SK-N-SH (cell line): ENCODE measurements at regions not wholly inside any gene's neighbourhood (a gene's known extent, or its start where the extent isn't known, plus 50 kb on each side); places are given as distances from the start of the nearest gene placed in this dataset.

Experiments used
- CTCF ChIA-PET: fragments of 300-600, 350-600 bp; formaldehyde crosslinking; extraction: SDS; loops from one replicate; lab custom pipeline; 2021; lab: Yijun Ruan, JAX
- POLR2A ChIA-PET: fragments of 350-600 bp; sonication (Branson Sonifier 250); formaldehyde crosslinking; extraction: SDS; loops from one replicate; lab custom pipeline; 2020; ENCODE audit warnings: antibody characterized with exemption, inconsistent platforms; lab: Yijun Ruan, JAX
- DNase-seq: peaks from one replicate; pipeline ENCODE4 v3.0.0; 2012
- H2AFZ ChIP-seq: fragments of 200-600 bp; sonication (generic); 2 replicates; pipeline ENCODE4 v1.8.1; 2016; ENCODE audit warnings: antibody characterized with exemption, mild to moderate bottlenecking, low read depth
- H3F3A ChIP-seq: fragments of 200-600 bp; sonication (generic); replicated peaks from 2 replicates; pipeline ENCODE3; 2016; ENCODE audit warnings: antibody characterized with exemption, mild to moderate bottlenecking; ENCODE audit not compliant: insufficient read depth
- H3K27ac ChIP-seq, 2 experiments: fragments of 200-500 bp in 1 of 2; fragments of 200-600 bp in 1 of 2; sonication (Bioruptor generic) in 1 of 2; sonication (generic), shearing (Covaris generic) in 1 of 2; 2 replicates each; pipeline versions ENCODE4 v1.5.1 to v1.6.1; 2014 to 2016; ENCODE audit warnings: low read depth in 2 of 2, inconsistent platforms in 1 of 2, low read length in 1 of 2, mild to moderate bottlenecking in 1 of 2, mixed read lengths in 1 of 2
- H3K27me3 ChIP-seq: fragments of 200-600 bp; sonication (generic), shearing (Covaris generic); 2 replicates; pipeline ENCODE4 v1.6.1; 2016; ENCODE audit warnings: mixed run types; ENCODE audit not compliant: insufficient read depth
- H3K36me3 ChIP-seq, 2 experiments: fragments of 200-500 bp in 1 of 2; fragments of 200-600 bp in 1 of 2; sonication (Bioruptor generic) in 1 of 2; sonication (generic) in 1 of 2; replicated peaks in 1 of 2; 2 replicates each; pipeline versions ENCODE3 to v1.5.1; 2014 to 2016; ENCODE audit warnings: low read length in 1 of 2, mild to moderate bottlenecking in 1 of 2; ENCODE audit not compliant: insufficient read depth in 2 of 2, control insufficient read depth in 1 of 2
- H3K4me1 ChIP-seq, 2 experiments: fragments of 200-500 bp in 1 of 2; fragments of 200-600 bp in 1 of 2; sonication (Bioruptor generic) in 1 of 2; sonication (generic), shearing (Covaris generic) in 1 of 2; 2 replicates each; pipeline versions ENCODE4 v1.5.1 to v1.6.1; 2014 to 2016; ENCODE audit warnings: low read depth in 1 of 2, low read length in 1 of 2, mixed run types in 1 of 2; ENCODE audit not compliant: insufficient read depth in 2 of 2, control insufficient read depth in 1 of 2
- H3K4me2 ChIP-seq: fragments of 200-600 bp; sonication (generic), shearing (Covaris generic); 2 replicates; pipeline ENCODE4 v1.6.1; 2017; ENCODE audit warnings: mixed run types
- H3K4me3 ChIP-seq, 2 experiments: fragments of 200-500 bp in 1 of 2; fragments of 200-600 bp in 1 of 2; sonication (Bioruptor generic) in 1 of 2; sonication (generic), shearing (Covaris generic) in 1 of 2; 2 replicates each; pipeline versions ENCODE4 v1.5.1 to v1.8.1; 2014 to 2016; ENCODE audit warnings: low read depth in 2 of 2, inconsistent platforms in 1 of 2, low read length in 1 of 2, mild to moderate bottlenecking in 1 of 2, mixed read lengths in 1 of 2, moderate library complexity in 1 of 2
- H3K79me2 ChIP-seq: fragments of 200-600 bp; sonication (generic); 2 replicates; pipeline ENCODE4 v1.8.1; 2017; ENCODE audit warnings: mild to moderate bottlenecking; ENCODE audit not compliant: insufficient read depth
- H3K9ac ChIP-seq: fragments of 200-600 bp; sonication (generic); 2 replicates; pipeline ENCODE4 v1.6.1; 2017; ENCODE audit warnings: mixed run types
- H3K9me2 ChIP-seq: fragments of 200-600 bp; sonication (generic); 2 replicates; pipeline ENCODE4 v1.6.1; 2017; ENCODE audit warnings: mixed run types
- H3K9me3 ChIP-seq: fragments of 200-600 bp; sonication (generic); 2 replicates; pipeline ENCODE4 v1.6.1; 2017; ENCODE audit warnings: mixed run types, mild to moderate bottlenecking, moderate library complexity
- H4K20me1 ChIP-seq: fragments of 200-600 bp; sonication (generic); 2 replicates; pipeline ENCODE4 v1.6.1; 2017; ENCODE audit warnings: mild to moderate bottlenecking, mixed run types; ENCODE audit not compliant: insufficient read depth
- EP300 ChIP-seq, 2 experiments: IDR thresholded peaks; 2 replicates each; pipeline versions ENCODE4 v1.4.0 to v1.6.1; 2012; ENCODE audit warnings: borderline replicate concordance in 1 of 2, low read depth in 1 of 2, low read length in 1 of 2
- EZH2phosphoT487 ChIP-seq: fragments of 200-600 bp; sonication (generic); IDR thresholded peaks from 2 replicates; pipeline ENCODE4 v1.6.1; 2017; ENCODE audit warnings: low read depth, mixed run types, mild to moderate bottlenecking, antibody characterized with exemption, moderate library complexity, borderline replicate concordance
- FOXJ3 ChIP-seq: sonication (generic); formaldehyde crosslinking; IDR thresholded peaks from 2 replicates; pipeline ENCODE4 v1.5.1; 2020; ENCODE audit warnings: mild to moderate bottlenecking, missing genetic modification reagents
- FOXM1 ChIP-seq: IDR thresholded peaks from 2 replicates; pipeline ENCODE4 v1.4.0; 2012; ENCODE audit warnings: low read depth, mild to moderate bottlenecking
- GABPA ChIP-seq: IDR thresholded peaks from 2 replicates; pipeline ENCODE4 v1.4.0; 2012; ENCODE audit warnings: low read depth, mild to moderate bottlenecking
- GATA2 ChIP-seq: sonication (generic); formaldehyde crosslinking; IDR thresholded peaks from 2 replicates; pipeline ENCODE4 v1.5.0; 2020; ENCODE audit warnings: mild to moderate bottlenecking, missing genetic modification reagents
- IRF3 ChIP-seq: fragments of 150-350 bp; IDR thresholded peaks from 2 replicates; pipeline ENCODE4 v1.6.1; 2016; ENCODE audit warnings: mild to moderate bottlenecking, low read depth, low read length
- MEF2A ChIP-seq: IDR thresholded peaks from 2 replicates; pipeline ENCODE4 v1.4.0; 2012; ENCODE audit warnings: low read depth, borderline replicate concordance
- MXI1 ChIP-seq: IDR thresholded peaks from 2 replicates; pipeline ENCODE4 v1.6.1; 2012; ENCODE audit warnings: mild to moderate bottlenecking, low read depth, low read length, improper control_type of control experiment
- NRF1 ChIP-seq: IDR thresholded peaks from 2 replicates; pipeline ENCODE4 v1.6.1; 2012; ENCODE audit warnings: low read depth, mild to moderate bottlenecking, low read length
- RAD21 ChIP-seq: IDR thresholded peaks from 2 replicates; pipeline ENCODE4 v1.6.1; 2012; ENCODE audit warnings: mild to moderate bottlenecking, low read length
- REST ChIP-seq: IDR thresholded peaks from 2 replicates; pipeline ENCODE4 v1.6.1; 2012; ENCODE audit warnings: mild to moderate bottlenecking, low read depth, low read length, moderate library complexity
- USF1 ChIP-seq: IDR thresholded peaks from 2 replicates; pipeline ENCODE4 v1.4.0; 2012; ENCODE audit warnings: low read depth, borderline replicate concordance
- USF2 ChIP-seq: fragments of 150-350 bp; IDR thresholded peaks from 2 replicates; pipeline ENCODE4 v1.6.1; 2017; ENCODE audit warnings: antibody characterized with exemption, low read length, low read depth, borderline replicate concordance
- YY1 ChIP-seq: IDR thresholded peaks from 2 replicates; pipeline ENCODE4 v1.4.0; 2012; ENCODE audit warnings: low read depth, mild to moderate bottlenecking
- WGBS: methylation state at CpG from one replicate; pipeline ENCODE4 v1.1.6; 2017; ENCODE audit warnings: low lambda C conversion rate; 5-methylcytosine and 5-hydroxymethylcytosine counted together

GRCh38 chr3:59189939-59190338 lies 140.1 kb upstream of the CFAP20DC start (continued):
- TF ChIP-seq IRF3 (no peak), FOXM1 (no peak), REST (no peak), MXI1 (no peak), RAD21 (no peak), EZH2phosphoT487 (no peak)

GRCh38 chr3:59189526-59189925 lies 139.7 kb upstream of the CFAP20DC start:
- CTCF ChIA-PET, result no interaction called here

GRCh38 chr3:59186725-59187124 lies 136.9 kb upstream of the CFAP20DC start:
- TF ChIP-seq USF2 (no peak), NRF1 (no peak), EP300 (IDR thresholded peaks at IDR 0.05; ENCODE audit: borderline replicate concordance in 1 of 2, low read depth in 1 of 2, low read length in 1 of 2) (no peak), RAD21 (no peak), USF1 (no peak), MEF2A (no peak), YY1 (no peak)
- H3K27ac ChIP-seq, result no peak overlapping the region; a peak in 1 of 4 replicates
- no peaks in the 10 kb centered on the region for H3K79me2 ChIP-seq
- CTCF ChIA-PET, result no interaction called here
- H3K9ac ChIP-seq, result no peak overlapping the region
- no peaks in the 10 kb centered on the region for H3F3A ChIP-seq
- no peak overlapping the region for H2AFZ ChIP-seq
- H4K20me1 ChIP-seq, result no peaks in the 10 kb centered on the region
- POLR2A ChIA-PET, result no interaction called here
- no peaks in the 10 kb centered on the region for H3K9me3 ChIP-seq
- WGBS, result 83% methylated on average over 1 of the region's 1 CpG
- H3K4me3 ChIP-seq, result no peak overlapping the region
- no peak for DNase-seq
- H3K4me2 ChIP-seq, result no peak overlapping the region
- H3K36me3 ChIP-seq, result no peaks in the 10 kb centered on the region
- no peaks in the 10 kb centered on the region for H3K4me1 ChIP-seq
- no peaks in the 10 kb centered on the region for H3K27me3 ChIP-seq
- no peaks in the 10 kb centered on the region for H3K9me2 ChIP-seq

More at GRCh38 chr3:59189526-59189925, 139.7 kb upstream of the CFAP20DC start:
- H3K36me3 ChIP-seq, result no peaks in the 10 kb centered on the region
- H3K27me3 ChIP-seq, result no peaks in the 10 kb centered on the region
- no peaks in the 10 kb centered on the region for H3K9me3 ChIP-seq
- H3K27ac ChIP-seq, result no peak overlapping the region
- no peak for TF ChIP-seq FOXJ3 (CRISPR knock-in tag)
- TF ChIP-seq MXI1, result no peak
- TF ChIP-seq GATA2, result no peak
- TF ChIP-seq USF1, result no peak
- no peak for TF ChIP-seq GABPA
- DNase-seq, result no peak
- no peaks in the 10 kb centered on the region for H4K20me1 ChIP-seq
- H3K4me2 ChIP-seq, result no peak overlapping the region
- H2AFZ ChIP-seq, result no peak overlapping the region
- H3K9ac ChIP-seq, result no peak overlapping the region
- H3K4me1 ChIP-seq, result no peaks in the 10 kb centered on the region
- 94% methylated on average over 2 of the region's 4 CpGs for WGBS
- no peaks in the 10 kb centered on the region for H3K9me2 ChIP-seq
- H3K4me3 ChIP-seq, result no peak overlapping the region
- peaks cover 14% of the 10 kb centered on the region for H3F3A ChIP-seq
- POLR2A ChIA-PET, result no interaction called here
- no peaks in the 10 kb centered on the region for H3K79me2 ChIP-seq
